Stimulated activated CD4-positive, alpha-beta T cell treated with anti-CD3 and anti-CD28 coated beads, Interleukin-1b, Interleukin-23, amount 100 ng/mL, for 4 hours (primary cell): ENCODE measurements at regions not wholly inside any gene's neighbourhood (a gene's known extent, or its start where the extent isn't known, plus 50 kb on each side); places are given as distances from the start of the nearest gene placed in this dataset.

Experiments
- DNase-seq, 2 donors: peaks; one replicate each; pipeline ENCODE4 v3.0.0-alpha.2; 2020; ENCODE audit warnings: low read depth in 2 of 2

- no peak for DNase-seq
These were observed 235.0 kb upstream of the HNMT start for GRCh38 chr2:137729305-137729704.

- no peak for DNase-seq
These were observed 226.7 kb upstream of the HNMT start for GRCh38 chr2:137737559-137737958.

- DNase-seq: no peak
These were observed 222.4 kb upstream of the HNMT start for GRCh38 chr2:137741784-137742362.

- no peak for DNase-seq
These were observed 216.8 kb upstream of the HNMT start for GRCh38 chr2:137747509-137747908.

GRCh38 chr2:137748533-137748932, 215.7 kb upstream of the HNMT start:
- no peak for DNase-seq

GRCh38 chr2:137764646-137765045, 199.6 kb upstream of the HNMT start:
- no peak for DNase-seq

- DNase-seq: no peak
These were observed 194.9 kb upstream of the HNMT start for GRCh38 chr2:137769406-137769805.

GRCh38 chr2:137770166-137770565, 194.1 kb upstream of the HNMT start:
- DNase-seq: no peak

- no peak for DNase-seq
These were observed 193.2 kb upstream of the HNMT start for GRCh38 chr2:137771064-137771463.

- DNase-seq: no peak
These were observed 191.8 kb upstream of the HNMT start for GRCh38 chr2:137772451-137772850.

GRCh38 chr2:137775529-137775928, 188.7 kb upstream of the HNMT start:
- no peak for DNase-seq

- no peak for DNase-seq
These were observed 187.6 kb upstream of the HNMT start for GRCh38 chr2:137776697-137777096.

- DNase-seq: no peak
These were observed 166.6 kb upstream of the HNMT start for GRCh38 chr2:137797641-137798040.

- DNase-seq: no peak
These were observed 164.7 kb upstream of the HNMT start for GRCh38 chr2:137799600-137799999.

GRCh38 chr2:137800386-137800785, 163.9 kb upstream of the HNMT start:
- no peak for DNase-seq

- no peak for DNase-seq
These were observed 163.0 kb upstream of the HNMT start for GRCh38 chr2:137801228-137801627.

- no peak for DNase-seq
These were observed 162.2 kb upstream of the HNMT start for GRCh38 chr2:137802038-137802437.

GRCh38 chr2:137806068-137806805, 158.0 kb upstream of the HNMT start:
- DNase-seq: no peak

- DNase-seq: no peak
These were observed 155.0 kb upstream of the HNMT start for GRCh38 chr2:137809252-137809651.

GRCh38 chr2:137809837-137810236, 154.4 kb upstream of the HNMT start:
- DNase-seq: no peak

- no peak for DNase-seq
These were observed 151.8 kb upstream of the HNMT start for GRCh38 chr2:137812517-137812916.

GRCh38 chr2:137813176-137813575, 151.1 kb upstream of the HNMT start:
- DNase-seq: no peak

- DNase-seq: no peak
These were observed 147.2 kb upstream of the HNMT start for GRCh38 chr2:137817058-137817457.

GRCh38 chr2:137823196-137823595, 141.1 kb upstream of the HNMT start:
- no peak for DNase-seq
